GM12865 (cell line): ENCODE measurements at regions not wholly inside any gene's neighbourhood (a gene's known extent, or its start where the extent isn't known, plus 50 kb on each side); places are given as distances from the start of the nearest gene placed in this dataset.

Experiments used
- DNase-seq: peaks from one replicate; pipeline ENCODE4 v3.0.0; 2010; ENCODE audit warnings: low read depth
- H3K4me3 ChIP-seq: 2 replicates; pipeline ENCODE4 v1.5.1; 2011; ENCODE audit warnings: mild to moderate bottlenecking, low read depth, low read length, control low read depth
- TF ChIP-seq, protein P1 (sequence below): IDR thresholded peaks from 2 replicates; pipeline ENCODE4 v1.5.1; 2011; ENCODE audit warnings: low read length, control low read depth, low read depth, inconsistent platforms; ENCODE audit not compliant: insufficient read depth; ENCODE audit errors: missing control alignments

DNA sequence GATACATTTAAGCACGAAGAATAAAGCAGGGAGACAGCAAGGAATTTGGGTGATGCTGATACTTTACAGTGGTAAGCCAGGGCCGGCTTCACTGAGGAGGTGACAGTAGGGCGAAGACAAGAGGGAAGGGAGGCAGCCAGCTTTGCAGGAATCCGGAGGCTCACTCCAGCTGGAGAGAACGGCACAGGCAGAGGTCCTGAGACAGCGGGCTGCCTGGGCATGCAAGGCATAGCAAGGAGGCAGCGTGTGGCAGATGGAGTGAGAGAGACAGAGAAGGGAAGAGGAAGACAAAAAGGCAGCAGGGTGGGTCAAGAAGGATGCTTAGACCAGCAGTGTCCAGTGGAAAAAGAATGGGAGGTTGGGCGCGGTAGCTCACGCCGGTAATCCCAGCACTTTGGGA lies 83.2 kb upstream of the WASF3 start:
- no peak for DNase-seq
- H3K4me3 ChIP-seq = no peak overlapping the region
- TF ChIP-seq, protein P1, sequence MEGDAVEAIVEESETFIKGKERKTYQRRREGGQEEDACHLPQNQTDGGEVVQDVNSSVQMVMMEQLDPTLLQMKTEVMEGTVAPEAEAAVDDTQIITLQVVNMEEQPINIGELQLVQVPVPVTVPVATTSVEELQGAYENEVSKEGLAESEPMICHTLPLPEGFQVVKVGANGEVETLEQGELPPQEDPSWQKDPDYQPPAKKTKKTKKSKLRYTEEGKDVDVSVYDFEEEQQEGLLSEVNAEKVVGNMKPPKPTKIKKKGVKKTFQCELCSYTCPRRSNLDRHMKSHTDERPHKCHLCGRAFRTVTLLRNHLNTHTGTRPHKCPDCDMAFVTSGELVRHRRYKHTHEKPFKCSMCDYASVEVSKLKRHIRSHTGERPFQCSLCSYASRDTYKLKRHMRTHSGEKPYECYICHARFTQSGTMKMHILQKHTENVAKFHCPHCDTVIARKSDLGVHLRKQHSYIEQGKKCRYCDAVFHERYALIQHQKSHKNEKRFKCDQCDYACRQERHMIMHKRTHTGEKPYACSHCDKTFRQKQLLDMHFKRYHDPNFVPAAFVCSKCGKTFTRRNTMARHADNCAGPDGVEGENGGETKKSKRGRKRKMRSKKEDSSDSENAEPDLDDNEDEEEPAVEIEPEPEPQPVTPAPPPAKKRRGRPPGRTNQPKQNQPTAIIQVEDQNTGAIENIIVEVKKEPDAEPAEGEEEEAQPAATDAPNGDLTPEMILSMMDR = no peak

DNA sequence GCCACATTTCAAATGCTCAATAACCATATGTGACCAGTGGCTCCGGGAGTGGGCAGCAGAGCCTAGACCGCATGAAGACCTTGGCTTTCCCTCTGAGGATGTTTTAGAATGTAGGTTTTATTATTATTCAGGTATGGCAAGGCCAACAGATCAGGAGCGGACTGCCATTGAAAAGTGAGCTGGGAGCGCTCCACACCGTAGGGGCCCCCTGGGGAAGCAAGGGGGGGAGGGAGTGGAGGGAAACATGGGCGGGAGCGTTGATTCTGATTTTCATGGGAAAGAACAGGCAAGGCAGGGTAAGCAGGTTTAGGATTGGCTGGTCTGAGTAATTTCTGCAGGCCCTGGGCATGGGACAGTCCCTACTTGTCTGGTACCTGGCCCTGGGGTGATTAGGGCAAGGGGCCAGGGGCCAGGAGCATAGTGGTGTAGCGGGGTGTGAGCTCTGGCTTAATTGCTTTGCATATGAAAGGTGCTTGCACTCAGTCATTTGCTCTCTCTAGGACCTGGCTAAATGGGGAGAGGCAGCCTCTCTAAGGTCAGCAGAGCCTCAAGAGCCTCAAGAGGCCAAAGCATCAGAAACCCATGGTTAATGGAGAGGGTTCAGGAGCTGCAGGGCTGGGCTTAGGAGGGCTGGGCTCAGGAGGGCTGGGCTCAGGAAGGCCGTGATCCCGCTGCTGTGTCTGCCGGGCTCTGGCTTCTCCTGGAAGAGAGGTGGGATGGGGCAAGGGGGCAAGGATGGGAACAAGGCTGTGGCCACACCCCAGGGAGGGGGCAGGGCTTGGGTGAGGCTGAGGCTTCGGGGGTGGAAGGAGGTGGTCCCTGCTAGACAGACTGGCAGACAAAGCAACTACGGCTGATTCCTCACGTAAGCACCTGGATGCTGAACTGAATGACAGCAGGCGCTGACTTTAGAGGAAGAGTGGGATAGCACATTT lies 82.0 kb upstream of the WASF3 start:
- no peak for DNase-seq
- H3K4me3 ChIP-seq = no peak overlapping the region

DNA sequence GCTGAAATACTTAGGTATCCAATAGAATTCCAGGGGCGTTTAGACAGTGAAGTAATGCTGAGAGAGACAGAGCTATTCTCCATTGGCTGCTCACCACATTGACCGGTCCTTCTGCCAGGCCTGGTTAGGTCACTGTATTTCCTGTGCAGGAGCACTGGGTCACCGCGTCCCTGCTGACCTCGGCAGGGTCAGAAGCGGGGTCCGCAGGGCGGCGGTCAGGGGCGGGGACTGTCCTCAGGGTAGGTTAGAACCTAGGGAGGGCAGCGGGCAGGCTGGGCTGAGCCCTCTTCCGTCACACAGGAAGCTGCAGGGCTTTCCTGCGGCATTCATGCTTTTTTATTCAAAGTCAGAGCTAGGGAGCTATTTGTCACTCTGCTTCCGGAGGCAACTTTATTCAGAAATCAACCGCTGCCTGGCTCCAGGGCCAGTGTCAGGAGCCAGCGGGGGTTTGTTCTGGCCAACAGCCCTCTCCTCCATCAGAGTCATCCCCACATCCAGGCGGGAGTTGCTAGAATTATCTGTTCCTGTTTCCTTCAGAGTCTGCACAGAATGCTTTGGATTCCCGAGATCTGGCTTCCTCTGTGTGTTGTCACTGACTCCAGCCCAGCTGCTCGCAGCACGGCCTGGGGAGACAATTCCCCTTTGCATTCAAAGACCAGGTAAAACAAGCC lies 81.2 kb upstream of the WASF3 start:
- DNase-seq = no peak
- TF ChIP-seq, protein P1 = no peak
- no peak overlapping the region; the same call in 1 of the 2 replicates for H3K4me3 ChIP-seq

More for the DNA sequence above, 82.0 kb upstream of the WASF3 start:
- TF ChIP-seq, protein P1 = no peak

DNA sequence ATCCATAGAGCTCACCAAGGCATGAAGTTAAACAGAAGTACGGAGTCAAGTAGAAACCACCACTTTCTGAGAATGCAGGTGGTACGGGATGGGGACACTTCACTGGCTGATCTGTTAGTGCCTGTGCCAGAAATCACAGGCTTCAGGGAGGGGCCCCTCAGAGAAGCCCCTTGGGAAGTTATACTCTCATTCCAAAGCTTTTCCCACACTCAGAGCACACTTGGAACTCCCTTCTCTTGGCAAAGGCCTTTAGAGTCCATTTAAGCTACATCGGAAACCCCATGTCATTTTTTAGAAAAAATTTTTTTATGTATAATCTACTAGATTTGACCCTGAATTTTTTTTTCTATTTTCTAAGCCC lies 80.7 kb upstream of the WASF3 start:
- H3K4me3 ChIP-seq = no peak overlapping the region
- DNase-seq = no peak
- TF ChIP-seq, protein P1 = no peak

DNA sequence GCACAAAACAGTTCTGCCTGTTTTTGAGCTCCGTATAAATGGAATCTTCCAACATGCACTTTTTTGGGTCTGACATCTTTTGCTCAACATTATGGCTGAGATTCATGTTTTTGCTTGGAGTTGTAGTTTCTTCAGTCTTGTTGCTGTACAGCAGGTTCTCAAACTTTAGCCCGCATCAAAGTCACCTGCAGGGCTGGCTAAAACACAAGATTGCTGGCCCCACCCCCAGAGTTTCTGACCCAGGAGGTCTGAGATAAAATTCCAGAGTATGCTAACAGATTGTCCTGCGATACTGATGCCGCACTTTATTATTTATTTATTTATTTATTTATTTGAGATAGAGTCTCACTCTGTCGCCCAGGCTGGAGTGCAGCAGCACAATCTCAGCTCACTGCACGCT lies 79.8 kb upstream of the WASF3 start:
- TF ChIP-seq, protein P1 = no peak
- DNase-seq = no peak
- no peak overlapping the region for H3K4me3 ChIP-seq

DNA sequence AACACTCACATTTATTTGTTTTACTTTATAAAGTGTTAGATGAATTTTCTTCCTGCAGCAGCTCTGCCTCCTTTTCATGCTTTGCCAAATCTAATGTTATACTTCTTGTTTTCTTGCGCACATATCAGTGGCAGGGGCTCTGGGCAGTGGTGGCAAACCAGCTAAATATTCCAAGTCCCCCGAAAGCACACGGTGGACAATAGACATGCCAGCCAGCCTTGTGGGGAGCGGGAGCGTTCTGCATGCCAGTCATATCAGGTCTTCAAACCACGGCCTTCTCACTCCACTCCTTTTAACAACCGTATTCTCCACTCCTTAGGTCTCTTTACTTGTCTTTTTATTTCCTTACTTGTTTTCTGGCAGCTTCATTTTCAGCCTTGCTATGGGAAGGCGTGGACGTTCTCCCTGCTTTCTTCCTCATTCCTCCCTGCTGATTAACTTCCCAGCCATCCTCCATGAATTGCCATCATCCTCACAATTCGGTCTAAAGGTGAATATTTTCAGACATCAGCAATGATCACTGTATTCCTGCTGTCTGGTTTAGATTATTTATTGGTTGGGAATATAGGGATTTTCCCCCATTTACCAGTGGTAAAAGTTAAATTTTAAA lies 77.1 kb upstream of the WASF3 start:
- DNase-seq = no peak
- TF ChIP-seq, protein P1 = no peak
- H3K4me3 ChIP-seq = no peak overlapping the region
